ENCODE measurements at regions not wholly inside any gene's neighbourhood (a gene's known extent, or its start where the extent isn't known, plus 50 kb on each side); places are given as distances from the start of the nearest gene placed in this dataset.

DNA sequence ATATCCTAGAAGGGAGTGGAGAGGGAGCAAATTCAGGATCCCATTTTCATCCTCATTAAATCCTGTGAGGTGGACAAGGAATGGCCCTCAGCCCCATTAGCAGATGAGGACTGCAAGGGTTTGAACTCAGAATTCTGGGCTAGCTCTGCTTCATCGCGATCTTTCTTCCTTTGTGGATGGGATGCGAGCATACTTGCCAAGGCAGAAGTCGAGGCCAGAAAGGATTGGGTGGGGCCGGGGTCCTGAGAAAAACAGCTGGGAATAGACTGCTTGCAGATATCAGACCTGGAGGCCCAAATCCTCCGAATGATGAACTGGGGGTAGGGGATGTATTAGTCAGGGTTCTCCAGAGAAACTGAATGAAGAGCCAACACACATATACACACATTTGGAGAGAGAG, 179.0 kb downstream of the CHST1 start:
- H3K9me3 ChIP-seq (ENCODE audit: insufficient read depth, low read length) = no peaks in the 10 kb centered on the region
- peaks cover 20% of the 10 kb centered on the region for H3K4me1 ChIP-seq (ENCODE audit: insufficient read depth, insufficient read length)
- no peak overlapping the region for H3K4me3 ChIP-seq (ENCODE audit: insufficient read length, low read depth)
- no peaks in the 10 kb centered on the region for H3K27me3 ChIP-seq (ENCODE audit: insufficient read depth, insufficient read length)
- TF ChIP-seq YY1 (IDR thresholded peaks at IDR 0.05; ENCODE audit: insufficient read depth, insufficient read length) = no peak
- no peak for TF ChIP-seq ZNF274 (IDR thresholded peaks at IDR 0.05; ENCODE audit: low read depth, low read length)
- no peak for TF ChIP-seq SUZ12 (IDR thresholded peaks at IDR 0.05; ENCODE audit: extremely low read depth, insufficient read depth, insufficient read length)
- no peak for DNase-seq (ENCODE audit: low read depth, low spot score)
- H3K36me3 ChIP-seq (ENCODE audit: insufficient read depth, insufficient read length, low read length) = no peaks in the 10 kb centered on the region
- no peak overlapping the region for H3K9ac ChIP-seq (ENCODE audit: insufficient read length, low read depth)

DNA sequence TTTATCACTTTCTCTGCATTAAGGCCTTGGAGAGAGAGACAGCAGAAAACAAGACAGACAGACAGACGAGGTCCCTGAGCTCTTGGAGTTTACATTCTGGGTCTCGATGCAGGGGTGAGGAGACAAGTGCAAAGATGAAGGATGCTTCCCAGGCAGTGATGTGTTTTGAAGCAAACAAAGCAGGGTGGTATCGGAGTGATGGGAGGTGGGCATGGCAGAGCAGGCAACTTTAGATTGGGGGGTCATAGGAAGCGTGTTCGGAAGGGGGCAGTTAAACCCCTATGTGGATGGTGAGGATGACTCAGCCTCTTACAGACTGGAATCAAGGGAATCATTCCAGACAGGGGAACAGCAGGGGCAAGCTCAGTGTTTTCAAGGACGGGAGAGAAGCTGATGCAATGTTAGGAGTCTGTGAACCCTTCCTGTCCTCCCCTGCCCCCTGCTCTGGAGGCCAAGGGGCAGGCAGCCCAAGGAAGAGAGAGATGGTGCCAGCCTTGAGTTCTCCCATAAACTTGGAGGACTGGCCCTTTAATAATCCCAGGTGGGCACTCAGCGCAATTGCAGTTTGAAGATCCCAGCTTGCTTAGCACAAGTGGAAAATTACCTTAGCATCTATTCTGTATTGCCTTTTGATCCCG, 180.2 kb downstream of the CHST1 start:
- no peak overlapping the region for H3K9ac ChIP-seq (ENCODE audit: insufficient read length, low read depth)
- TF ChIP-seq SUZ12 (IDR thresholded peaks at IDR 0.05; ENCODE audit: extremely low read depth, insufficient read depth, insufficient read length) (no peak), ZNF274 (IDR thresholded peaks at IDR 0.05; ENCODE audit: low read depth, low read length) (no peak), YY1 (IDR thresholded peaks at IDR 0.05; ENCODE audit: insufficient read depth, insufficient read length) (no peak)
- H3K36me3 ChIP-seq (ENCODE audit: insufficient read depth, insufficient read length, low read length) = no peaks in the 10 kb centered on the region
- no peak overlapping the region for H3K4me3 ChIP-seq (ENCODE audit: insufficient read length, low read depth)
- H3K4me1 ChIP-seq (ENCODE audit: insufficient read depth, insufficient read length) = peaks cover 20% of the 10 kb centered on the region
- no peak for DNase-seq (ENCODE audit: low read depth, low spot score)
- H3K9me3 ChIP-seq (ENCODE audit: insufficient read depth, low read length) = no peaks in the 10 kb centered on the region
- no peaks in the 10 kb centered on the region for H3K27me3 ChIP-seq (ENCODE audit: insufficient read depth, insufficient read length)

DNA sequence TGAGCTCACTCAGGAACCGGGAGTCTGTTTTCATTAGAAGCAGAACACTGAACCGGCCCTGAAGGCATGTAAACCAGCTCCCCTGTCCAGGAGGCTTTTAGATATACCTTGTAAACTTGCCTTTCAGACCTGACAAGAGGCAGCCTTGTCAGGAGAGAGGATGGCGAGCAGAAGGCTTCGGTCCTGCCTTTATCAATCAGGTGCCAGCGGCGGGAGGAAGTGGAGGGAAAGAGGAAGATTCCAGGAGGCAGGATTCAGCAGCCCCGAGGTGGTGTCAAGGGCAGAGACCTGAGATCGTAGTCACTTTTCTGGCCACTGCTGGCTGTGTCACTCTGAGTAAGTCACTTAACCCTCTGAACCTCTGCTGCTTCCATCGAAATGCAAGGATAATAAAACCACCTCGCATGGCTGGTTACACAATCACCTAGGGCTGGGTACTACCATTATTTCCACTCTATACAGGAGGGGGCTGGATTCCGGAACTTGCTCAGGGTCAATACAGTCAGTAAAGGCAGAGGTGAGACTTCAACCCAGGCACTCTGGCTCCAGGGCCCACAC, 181.0 kb downstream of the CHST1 start:
- no peak for DNase-seq (ENCODE audit: low read depth, low spot score)
- no peak overlapping the region for H3K9ac ChIP-seq (ENCODE audit: insufficient read length, low read depth)
- no peaks in the 10 kb centered on the region for H3K36me3 ChIP-seq (ENCODE audit: insufficient read depth, insufficient read length, low read length)
- no peak overlapping the region for H3K4me3 ChIP-seq (ENCODE audit: insufficient read length, low read depth)
- no peaks in the 10 kb centered on the region for H3K27me3 ChIP-seq (ENCODE audit: insufficient read depth, insufficient read length)
- no peak for TF ChIP-seq YY1 (IDR thresholded peaks at IDR 0.05; ENCODE audit: insufficient read depth, insufficient read length)
- no peak for TF ChIP-seq SUZ12 (IDR thresholded peaks at IDR 0.05; ENCODE audit: extremely low read depth, insufficient read depth, insufficient read length)
- TF ChIP-seq ZNF274 (IDR thresholded peaks at IDR 0.05; ENCODE audit: low read depth, low read length) = no peak
- H3K4me1 ChIP-seq (ENCODE audit: insufficient read depth, insufficient read length) = peaks cover 20% of the 10 kb centered on the region
- no peaks in the 10 kb centered on the region for H3K9me3 ChIP-seq (ENCODE audit: insufficient read depth, low read length)

GRCh38 chr11:45483416-45483815, 182.0 kb downstream of the CHST1 start:
- H3K4me3 ChIP-seq (ENCODE audit: insufficient read length, low read depth) = no peak overlapping the region
- no peak overlapping the region for H3K9ac ChIP-seq (ENCODE audit: insufficient read length, low read depth)
- TF ChIP-seq SUZ12 (IDR thresholded peaks at IDR 0.05; ENCODE audit: extremely low read depth, insufficient read depth, insufficient read length) = no peak
- no peak for TF ChIP-seq ZNF274 (IDR thresholded peaks at IDR 0.05; ENCODE audit: low read depth, low read length)
- TF ChIP-seq YY1 (IDR thresholded peaks at IDR 0.05; ENCODE audit: insufficient read depth, insufficient read length) = no peak

DNA sequence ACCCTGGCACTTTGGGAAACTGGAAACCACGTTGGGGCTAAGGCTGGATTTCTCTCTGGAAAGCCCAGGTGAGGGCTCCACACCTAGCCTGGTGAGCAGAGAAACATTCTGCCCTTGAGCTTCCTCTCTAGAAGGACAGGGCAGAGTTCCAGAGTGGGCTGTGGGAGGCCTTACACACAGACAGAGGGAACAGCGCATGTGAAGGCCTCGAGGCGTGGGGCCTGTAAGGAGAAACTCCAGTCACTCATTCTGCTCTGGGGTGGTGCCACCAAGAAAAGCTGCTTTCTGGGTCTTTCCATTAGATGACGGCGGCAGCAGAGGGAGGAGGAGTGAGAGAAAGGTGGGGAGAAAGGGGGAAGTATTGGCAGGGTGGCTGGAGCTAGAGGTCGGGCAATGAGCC, 183.1 kb downstream of the CHST1 start:
- Histone ChIP-seq H3K4me3 (ENCODE audit: insufficient read length, low read depth) (no peak overlapping the region), H3K4me1 (ENCODE audit: insufficient read depth, insufficient read length) (peaks cover 17% of the 10 kb centered on the region), H3K36me3 (ENCODE audit: insufficient read depth, insufficient read length, low read length) (no peaks in the 10 kb centered on the region), H3K9ac (ENCODE audit: insufficient read length, low read depth) (no peak overlapping the region), H3K9me3 (ENCODE audit: insufficient read depth, low read length) (no peaks in the 10 kb centered on the region), H3K27me3 (ENCODE audit: insufficient read depth, insufficient read length) (no peaks in the 10 kb centered on the region)
- TF ChIP-seq SUZ12 (IDR thresholded peaks at IDR 0.05; ENCODE audit: extremely low read depth, insufficient read depth, insufficient read length) (no peak), ZNF274 (IDR thresholded peaks at IDR 0.05; ENCODE audit: low read depth, low read length) (no peak), YY1 (IDR thresholded peaks at IDR 0.05; ENCODE audit: insufficient read depth, insufficient read length) (no peak)
- DNase-seq (ENCODE audit: low read depth, low spot score) = no peak

More at GRCh38 chr11:45483416-45483815, 182.0 kb downstream of the CHST1 start:
- Histone ChIP-seq H3K9me3 (ENCODE audit: insufficient read depth, low read length) (no peaks in the 10 kb centered on the region), H3K4me1 (ENCODE audit: insufficient read depth, insufficient read length) (peaks cover 17% of the 10 kb centered on the region), H3K36me3 (ENCODE audit: insufficient read depth, insufficient read length, low read length) (no peaks in the 10 kb centered on the region), H3K27me3 (ENCODE audit: insufficient read depth, insufficient read length) (no peaks in the 10 kb centered on the region)
- no peak for DNase-seq (ENCODE audit: low read depth, low spot score)

DNA sequence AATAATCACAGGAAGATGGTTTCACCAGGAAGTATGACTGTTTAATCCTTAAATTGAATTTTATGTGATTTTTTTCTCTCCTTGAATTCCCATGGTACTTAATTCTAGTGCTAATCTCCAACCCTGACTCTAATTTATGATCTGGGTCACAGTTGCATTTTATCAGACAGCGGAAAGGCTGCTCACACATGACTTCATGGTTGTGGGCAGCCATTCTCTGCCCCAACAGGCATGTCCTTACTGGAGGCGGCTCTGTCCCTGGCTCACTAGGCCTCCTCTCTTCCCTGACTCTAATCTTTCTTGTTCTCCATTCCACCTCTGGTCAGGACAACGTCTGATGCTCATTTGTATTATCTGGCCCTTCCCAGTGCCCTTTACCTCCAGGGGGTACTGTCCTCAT, 184.4 kb downstream of the CHST1 start:
- Histone ChIP-seq H3K4me1 (ENCODE audit: insufficient read depth, insufficient read length) (peaks cover 17% of the 10 kb centered on the region), H3K9me3 (ENCODE audit: insufficient read depth, low read length) (no peaks in the 10 kb centered on the region), H3K4me3 (ENCODE audit: insufficient read length, low read depth) (no peak overlapping the region), H3K9ac (ENCODE audit: insufficient read length, low read depth) (no peak overlapping the region), H3K36me3 (ENCODE audit: insufficient read depth, insufficient read length, low read length) (no peaks in the 10 kb centered on the region), H3K27me3 (ENCODE audit: insufficient read depth, insufficient read length) (no peaks in the 10 kb centered on the region)
- TF ChIP-seq ZNF274 (IDR thresholded peaks at IDR 0.05; ENCODE audit: low read depth, low read length) (no peak), YY1 (IDR thresholded peaks at IDR 0.05; ENCODE audit: insufficient read depth, insufficient read length) (no peak), SUZ12 (IDR thresholded peaks at IDR 0.05; ENCODE audit: extremely low read depth, insufficient read depth, insufficient read length) (no peak)
- no peak for DNase-seq (ENCODE audit: low read depth, low spot score)

DNA sequence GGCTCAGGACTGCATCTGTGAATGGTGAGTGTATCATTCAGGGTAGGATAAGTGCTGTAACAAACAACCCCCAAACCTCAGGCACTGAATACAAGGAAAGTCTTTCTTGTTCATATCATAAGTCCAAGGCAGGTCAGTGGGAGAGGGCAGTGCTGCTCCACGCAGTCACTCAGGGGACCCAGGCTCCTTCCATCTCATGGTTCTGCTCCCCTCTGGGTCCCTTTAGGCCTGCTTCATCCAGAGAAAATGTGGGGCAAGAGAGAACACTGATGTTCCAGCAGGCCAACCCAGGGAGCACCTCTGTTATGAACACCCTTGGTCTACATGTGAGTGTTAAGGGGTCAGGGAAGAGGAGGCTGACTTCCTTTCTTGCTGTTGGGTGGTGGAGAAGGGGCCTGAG, 187.8 kb downstream of the CHST1 start:
- DNase-seq (ENCODE audit: low read depth, low spot score) = no peak
- H3K36me3 ChIP-seq (ENCODE audit: insufficient read depth, insufficient read length, low read length) = no peaks in the 10 kb centered on the region
- no peaks in the 10 kb centered on the region for H3K27me3 ChIP-seq (ENCODE audit: insufficient read depth, insufficient read length)

More for the DNA sequence above, 187.8 kb downstream of the CHST1 start:
- Histone ChIP-seq H3K9ac (ENCODE audit: insufficient read length, low read depth) (no peak overlapping the region), H3K4me1 (ENCODE audit: insufficient read depth, insufficient read length) (peaks cover 10% of the 10 kb centered on the region), H3K4me3 (ENCODE audit: insufficient read length, low read depth) (no peak overlapping the region), H3K9me3 (ENCODE audit: insufficient read depth, low read length) (no peaks in the 10 kb centered on the region)
- TF ChIP-seq SUZ12 (IDR thresholded peaks at IDR 0.05; ENCODE audit: extremely low read depth, insufficient read depth, insufficient read length) (no peak), YY1 (IDR thresholded peaks at IDR 0.05; ENCODE audit: insufficient read depth, insufficient read length) (no peak), ZNF274 (IDR thresholded peaks at IDR 0.05; ENCODE audit: low read depth, low read length) (no peak)

Measured in NT2/D1 (cell line).